Stimulated activated CD4-positive, alpha-beta T cell treated with anti-CD3 and anti-CD28 coated beads, TNF-alpha, amount 100 ng/mL, for 4 hours (primary cell): ENCODE measurements at regions not wholly inside any gene's neighbourhood (a gene's known extent, or its start where the extent isn't known, plus 50 kb on each side); places are given as distances from the start of the nearest gene placed in this dataset.

ENCODE experiments used
- DNase-seq, 3 experiments: peaks; one replicate each; pipeline ENCODE4 v3.0.0-alpha.2; 2020; ENCODE audit warnings: low read depth in 3 of 3

DNA sequence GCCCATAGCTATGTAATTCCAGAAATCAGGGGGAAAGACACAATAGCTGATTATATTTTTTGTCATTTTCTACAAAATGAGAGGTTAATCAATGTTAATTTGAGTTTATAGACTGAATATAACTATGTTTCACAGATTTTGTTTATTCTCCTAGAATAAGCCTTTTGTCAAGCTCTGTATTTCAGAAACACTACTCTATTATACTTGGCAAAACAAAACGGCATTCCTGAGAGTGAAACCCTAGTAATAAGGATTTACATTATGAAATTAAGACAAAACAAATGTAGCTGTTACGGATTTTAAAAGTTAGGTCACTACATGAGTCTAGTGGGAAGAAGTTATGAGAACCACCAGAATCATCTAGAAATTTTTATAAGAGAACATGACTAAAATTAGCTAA, 334.2 kb downstream of the KLF12 start:
- DNase-seq, result no peak

DNA sequence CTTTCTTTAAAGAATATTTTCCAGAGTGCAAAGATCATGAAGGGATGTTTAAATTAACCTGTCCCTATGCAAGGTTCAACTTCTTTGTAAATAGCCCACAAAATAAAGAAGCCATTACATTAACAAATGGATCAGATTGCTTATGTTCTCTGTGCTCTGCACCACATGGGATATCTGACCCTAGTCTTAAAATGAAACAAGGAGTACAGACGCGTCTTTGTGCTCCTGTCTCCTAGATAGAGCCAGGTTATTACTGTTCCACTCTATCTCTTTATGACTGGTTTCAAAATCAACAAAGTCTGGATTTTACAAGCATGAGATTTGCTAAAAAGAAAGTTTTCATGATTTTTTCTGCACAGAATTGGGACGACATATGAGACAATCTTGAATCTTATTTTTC, 339.4 kb downstream of the KLF12 start:
- no peak for DNase-seq

DNA sequence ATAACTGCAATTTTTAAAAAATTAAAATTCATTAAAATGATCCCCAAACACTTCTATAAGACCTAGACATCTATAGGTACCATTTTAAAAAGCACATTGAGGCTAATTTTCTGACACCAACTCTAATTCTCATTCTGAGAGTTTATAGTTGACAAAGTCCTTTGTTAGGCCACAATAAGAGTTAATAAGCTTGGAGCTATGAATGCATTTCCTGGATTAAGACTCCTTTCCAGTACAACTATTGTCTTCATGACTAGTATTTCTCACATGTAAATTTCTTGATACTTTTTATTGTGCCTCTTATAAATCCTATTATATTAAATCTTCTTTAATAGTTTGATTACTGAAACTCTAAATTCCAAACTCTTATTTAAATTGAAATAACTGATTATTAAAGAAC, 340.8 kb downstream of the KLF12 start:
- DNase-seq, result no peak

DNA sequence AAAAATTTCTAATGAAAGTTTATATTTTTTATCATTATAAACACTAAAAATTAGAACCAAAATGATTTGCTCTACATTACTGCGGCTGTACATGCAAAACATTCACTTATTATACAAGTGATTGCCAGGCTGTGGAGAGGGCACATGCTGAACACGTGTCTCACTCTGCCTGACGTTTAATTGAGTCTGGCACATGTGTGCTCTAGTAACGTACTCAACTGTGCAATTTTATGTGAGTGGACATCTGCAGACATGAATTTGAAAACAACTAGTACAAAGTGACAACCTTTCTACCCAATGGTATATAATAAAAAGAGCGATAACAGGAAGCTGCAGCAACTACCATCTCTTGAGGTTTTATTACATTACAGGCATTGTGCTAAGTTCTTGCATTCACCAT, 341.4 kb downstream of the KLF12 start:
- no peak for DNase-seq

DNA sequence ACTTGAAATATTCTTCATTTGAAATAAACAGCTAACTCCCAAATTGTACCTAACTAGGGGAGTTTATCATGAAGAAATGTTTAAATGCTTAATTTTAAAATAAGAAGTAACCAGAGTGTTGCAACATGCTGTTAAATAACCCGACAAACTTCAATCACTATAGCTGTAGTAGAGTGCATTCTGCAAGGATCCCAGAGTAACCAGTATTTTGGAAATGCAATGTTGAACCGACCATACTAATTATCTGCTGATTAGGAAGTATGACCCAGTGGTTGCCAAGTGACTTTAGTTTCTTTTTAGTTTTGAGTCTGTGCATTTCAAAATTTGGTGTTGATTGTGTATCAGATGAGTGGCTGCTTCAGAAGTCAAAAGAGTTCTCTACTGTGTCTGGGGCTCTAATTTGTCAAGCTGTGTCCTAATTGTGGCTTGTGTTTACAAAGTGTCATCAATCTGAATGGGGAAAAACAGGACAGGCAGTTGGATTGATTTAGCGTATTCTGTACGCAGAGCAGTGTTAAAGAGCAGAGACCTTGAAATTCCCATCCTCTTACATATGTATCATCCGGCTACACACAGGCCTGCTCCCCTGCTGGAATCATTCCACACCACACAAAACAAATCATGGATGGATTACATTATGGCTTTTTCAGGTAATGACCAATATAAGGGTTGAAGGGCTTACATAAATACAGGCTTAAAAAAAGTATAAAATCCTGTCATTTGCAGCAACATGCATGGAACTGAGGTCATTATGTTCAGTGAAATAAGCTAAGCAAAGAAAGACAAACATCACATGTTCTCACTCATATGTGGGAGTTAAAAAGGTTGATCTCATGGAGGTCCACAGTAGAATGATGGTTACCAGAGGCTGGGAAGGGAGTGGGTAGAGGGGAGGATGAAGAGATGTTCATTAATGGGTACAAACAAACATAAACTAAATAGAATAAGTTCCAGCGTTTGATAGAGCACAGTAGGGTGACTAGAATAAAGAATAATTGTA, 351.5 kb downstream of the KLF12 start:
- no peak for DNase-seq

DNA sequence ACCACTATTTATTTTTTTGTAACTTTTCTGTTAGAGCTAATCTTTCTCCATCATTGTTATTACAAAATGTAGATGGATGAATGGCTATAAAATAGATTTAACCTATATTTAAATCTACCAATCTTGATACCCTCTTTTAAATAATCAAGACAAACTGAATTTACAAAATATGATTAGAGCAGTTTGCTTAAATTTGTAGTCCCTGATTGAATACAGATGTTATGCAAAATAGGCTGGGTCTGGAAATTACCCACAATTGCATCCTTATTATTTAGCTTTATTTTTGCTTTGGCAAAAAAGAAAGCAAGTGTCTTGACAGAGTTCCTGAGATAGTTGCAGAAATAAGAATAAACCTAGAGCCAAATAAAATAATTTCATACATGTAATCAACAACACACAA, 352.8 kb downstream of the KLF12 start:
- DNase-seq, result no peak

DNA sequence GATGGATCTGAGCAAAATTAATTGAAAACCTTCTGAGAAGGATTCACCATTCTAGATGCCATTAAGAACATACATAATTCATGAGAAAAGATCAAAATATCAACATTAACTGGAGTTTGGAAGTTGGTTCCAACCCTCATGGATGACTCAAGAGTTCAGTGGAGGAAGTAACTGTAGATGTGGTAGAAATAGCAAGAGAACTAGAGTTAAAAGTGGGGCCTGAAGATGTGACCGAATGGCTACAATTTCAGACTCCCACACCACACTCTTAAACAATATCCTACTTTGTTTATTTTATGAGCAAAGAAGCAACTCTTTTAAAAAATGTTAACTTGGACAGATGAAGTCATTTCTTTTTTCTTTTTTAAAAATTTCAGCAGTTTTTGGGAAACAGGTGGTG, 354.3 kb downstream of the KLF12 start:
- DNase-seq, result no peak

DNA sequence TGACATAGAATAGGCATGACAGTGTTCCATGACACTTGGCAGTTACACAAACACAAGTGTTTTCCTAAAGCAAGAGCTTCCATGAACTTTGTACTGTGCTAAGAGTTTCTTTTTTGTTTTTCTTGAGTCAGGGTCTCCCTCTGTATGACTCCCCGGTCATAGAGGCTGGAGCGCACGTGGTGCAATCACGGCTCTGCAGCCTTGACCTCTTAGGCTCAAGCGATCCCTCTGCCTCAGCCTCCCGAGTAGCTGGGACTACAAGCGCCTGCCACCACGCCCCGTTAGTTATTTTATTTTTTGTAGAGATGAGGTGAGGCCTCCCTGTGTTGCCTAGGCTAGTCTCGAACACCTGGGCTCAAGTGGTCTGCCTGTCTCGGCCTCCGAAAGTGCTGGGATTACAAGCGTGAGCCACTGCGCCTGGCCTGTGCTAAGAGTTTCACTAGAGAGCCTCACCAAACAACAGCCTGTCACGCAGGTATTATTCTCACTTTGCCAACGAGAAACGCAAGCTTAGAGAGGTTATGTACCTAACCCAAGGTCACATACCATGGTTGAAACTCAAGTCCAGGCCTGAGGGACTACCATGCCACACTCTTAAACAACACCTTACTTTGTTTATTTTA, 355.9 kb downstream of the KLF12 start:
- DNase-seq, result no peak

DNA sequence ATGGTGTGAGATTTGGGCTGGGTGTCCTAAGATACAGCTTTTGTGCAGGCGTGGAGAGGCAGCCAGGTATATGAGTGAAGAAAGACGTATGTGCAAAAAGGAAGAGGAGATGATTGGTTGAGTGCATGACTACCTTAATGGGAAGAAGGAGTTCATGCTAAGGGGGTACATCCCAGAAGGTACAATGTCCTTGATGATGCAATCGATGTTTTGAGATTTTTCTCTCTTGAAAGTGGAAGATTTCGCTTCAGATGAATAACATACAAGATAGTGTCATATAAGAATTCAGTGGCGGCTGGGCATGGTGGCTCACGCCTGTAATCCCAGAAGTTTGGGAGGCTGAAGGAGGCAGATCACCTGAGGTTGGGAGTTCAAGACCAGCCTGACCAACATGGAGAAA, 357.1 kb downstream of the KLF12 start:
- no peak for DNase-seq

DNA sequence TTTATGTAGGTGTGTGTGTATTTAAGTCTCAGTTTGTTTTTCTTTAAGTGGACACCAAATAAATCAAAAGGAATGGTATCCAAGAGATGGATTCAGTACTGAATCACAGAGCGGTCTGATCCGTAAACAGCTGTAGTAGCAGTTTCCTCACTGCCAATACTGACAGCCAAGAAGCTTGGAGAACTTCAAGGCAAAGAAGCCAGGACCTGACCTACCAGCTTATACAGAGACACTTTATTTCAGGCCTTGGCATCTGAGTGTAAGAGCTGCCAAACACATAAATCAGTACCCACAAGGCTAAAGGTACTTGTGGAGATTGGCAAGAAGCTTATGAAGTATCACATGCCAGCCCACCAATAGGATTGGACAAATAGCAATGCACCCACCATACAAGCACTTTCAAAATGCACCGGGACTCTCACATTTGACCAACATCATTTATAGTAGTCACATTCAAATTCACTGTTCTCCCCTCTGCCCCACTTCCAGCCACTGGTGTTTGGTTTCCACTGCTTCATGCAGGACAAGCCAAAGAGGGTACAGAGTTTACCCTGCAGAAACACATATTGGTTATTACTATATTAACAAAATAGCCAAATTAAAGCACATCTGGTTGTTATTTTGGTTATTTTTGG, 357.9 kb downstream of the KLF12 start:
- DNase-seq, result no peak

DNA sequence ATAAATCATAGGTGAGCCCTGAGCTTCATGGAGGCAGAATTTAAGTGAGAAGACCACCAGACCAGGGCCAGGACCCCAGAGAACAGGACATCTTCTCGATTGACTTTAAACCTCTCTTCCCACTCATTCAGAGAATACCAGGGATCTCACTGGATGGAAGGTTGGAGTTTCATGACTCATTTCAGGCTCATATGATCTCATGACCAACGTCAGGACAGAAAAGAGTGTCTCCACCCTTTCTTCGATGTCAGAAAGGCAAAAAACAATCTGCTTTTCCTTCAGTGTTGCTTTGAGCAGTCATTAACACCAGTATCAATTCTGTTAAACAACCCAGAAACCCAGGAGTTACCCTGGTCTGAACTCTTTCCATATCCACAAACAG, 361.0 kb downstream of the KLF12 start:
- DNase-seq, result no peak

DNA sequence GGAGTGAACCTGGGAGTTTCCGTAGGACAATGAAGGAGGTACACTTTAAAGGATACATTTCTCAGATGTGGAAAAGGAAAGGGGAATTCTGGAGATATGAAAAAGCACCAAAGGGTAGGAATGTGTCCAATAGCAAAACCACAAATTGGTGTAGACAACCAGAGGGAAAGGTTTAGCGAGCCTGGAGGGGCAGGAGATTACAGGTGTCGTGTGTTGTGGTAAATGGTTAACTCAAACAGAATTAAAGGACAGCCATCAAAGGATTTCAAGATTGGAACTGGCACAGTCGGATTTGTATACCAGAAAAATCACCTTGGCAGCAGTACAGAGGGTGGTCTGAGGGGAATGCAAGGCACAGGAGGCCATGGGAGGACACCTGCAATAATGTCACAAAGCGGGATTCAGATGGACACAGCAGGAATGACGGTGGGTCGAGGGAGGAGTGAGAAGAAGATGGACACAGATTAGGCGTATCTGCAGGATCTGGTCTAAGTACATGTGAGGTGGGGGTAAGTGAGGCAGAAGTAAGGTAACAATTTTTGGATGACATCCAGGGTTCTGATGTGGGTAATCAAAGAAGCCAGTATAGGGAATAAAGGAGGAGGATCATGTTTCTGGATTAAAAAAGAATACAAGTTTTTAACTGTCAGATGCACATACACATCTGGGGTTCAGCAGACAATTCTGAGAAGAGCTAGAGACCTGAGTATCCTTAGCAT, 361.6 kb downstream of the KLF12 start:
- no peak for DNase-seq

DNA sequence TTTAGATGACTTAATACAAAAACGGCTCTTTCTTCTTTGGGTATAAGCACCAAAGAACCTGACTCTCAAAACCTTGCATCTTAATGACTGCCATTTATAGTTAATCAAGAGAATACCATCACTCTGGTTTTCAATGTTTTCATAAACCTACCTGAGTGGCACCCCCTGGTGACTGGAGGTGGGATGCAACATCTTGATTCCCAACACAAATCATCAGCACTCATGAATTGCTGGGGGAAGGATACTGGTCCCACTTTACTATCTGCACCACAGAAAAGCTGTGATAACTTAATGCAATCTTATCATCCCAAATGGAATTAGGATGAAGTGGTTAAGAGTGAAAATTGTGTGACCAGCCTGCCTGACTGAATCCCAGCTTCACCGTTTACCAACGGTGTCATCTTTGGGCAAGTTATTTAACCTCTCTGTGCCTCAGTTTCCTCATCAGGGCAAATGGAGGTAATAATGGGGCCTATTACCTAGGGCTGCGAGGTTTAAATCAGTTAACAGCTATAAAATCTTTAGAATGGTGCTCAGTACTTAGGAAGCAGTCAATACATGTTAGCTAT, 366.4 kb downstream of the KLF12 start:
- DNase-seq, result no peak

DNA sequence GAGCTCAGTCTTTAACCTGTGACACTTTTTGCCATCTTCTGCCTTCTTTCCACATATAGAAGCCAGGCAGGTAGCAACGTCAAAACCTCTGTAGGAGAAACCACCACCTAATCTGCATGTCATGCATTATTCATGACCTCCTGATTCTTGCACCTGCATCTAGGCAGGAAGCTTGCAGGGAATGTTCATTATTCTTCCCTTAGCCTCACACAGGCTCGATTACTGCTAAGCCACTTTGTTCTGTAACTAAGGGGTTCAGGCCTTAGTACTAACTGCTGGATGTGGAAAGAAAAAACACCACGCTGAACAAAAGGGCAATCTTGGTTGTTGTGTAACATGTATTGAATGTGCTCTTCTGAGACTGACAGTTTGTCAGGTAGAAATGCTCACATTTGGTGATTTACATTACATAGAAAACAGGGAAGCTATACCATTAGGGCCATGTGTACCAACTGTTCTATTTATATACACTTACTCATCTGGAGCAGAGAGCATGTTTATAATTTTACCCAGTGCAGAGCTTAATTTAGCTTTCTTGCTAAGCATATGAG, 366.9 kb downstream of the KLF12 start:
- DNase-seq, result no peak

DNA sequence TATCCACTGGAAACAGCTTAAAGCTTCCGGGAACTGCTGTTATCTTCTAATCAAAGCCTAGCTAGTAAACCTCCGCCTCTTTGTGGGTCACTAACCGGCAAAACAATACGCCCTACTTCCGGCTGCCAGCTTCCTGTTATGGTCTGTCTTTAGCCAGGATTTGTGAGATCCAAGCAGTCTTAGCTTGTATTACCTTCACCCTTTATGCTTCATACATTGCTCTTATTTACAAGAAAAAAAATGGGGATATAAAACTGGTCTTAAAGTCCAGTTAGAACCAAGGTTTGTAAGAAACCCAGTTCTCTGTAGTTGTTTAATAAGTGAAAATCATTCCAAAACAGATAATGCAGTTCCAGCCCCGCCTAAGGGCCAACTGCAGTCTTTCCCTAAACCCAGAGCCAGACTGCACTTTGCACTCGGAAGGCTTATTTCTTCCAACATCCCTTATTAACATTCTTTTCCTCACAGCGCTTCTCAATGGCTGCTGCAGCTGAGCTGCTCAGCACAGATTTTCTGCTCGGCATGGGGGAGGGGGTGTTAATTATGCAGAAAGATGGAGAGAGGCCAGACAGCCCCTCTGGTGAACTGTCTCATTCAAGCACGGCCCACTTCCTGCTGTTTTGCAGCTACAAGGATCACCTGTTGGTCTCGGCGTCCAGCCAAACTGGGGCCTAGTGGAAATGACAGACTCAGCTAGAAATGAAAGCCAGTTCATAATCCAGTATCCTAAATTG, 368.4 kb downstream of the KLF12 start:
- DNase-seq, result peak; percentile 9 to 65 (median 32)

DNA sequence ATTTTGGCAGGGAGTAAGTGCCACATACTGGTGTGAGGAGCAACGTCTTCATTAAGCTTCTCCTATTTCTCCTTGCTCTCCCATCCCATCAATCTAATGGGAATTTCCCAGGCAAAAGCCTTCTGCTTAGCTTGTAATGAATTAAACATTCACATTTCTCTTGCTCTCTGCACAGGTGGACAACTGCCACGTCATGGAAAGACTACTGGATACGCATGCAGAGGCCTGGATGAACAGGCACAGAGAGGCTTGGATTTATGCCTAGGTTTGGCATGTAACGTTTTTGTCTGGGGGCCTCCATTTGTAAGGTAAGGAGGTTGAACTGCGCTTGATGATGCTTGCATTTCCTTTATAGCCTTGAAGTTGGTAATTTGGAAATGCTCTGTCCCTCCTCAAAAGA, 374.8 kb downstream of the KLF12 start:
- DNase-seq, result no peak

DNA sequence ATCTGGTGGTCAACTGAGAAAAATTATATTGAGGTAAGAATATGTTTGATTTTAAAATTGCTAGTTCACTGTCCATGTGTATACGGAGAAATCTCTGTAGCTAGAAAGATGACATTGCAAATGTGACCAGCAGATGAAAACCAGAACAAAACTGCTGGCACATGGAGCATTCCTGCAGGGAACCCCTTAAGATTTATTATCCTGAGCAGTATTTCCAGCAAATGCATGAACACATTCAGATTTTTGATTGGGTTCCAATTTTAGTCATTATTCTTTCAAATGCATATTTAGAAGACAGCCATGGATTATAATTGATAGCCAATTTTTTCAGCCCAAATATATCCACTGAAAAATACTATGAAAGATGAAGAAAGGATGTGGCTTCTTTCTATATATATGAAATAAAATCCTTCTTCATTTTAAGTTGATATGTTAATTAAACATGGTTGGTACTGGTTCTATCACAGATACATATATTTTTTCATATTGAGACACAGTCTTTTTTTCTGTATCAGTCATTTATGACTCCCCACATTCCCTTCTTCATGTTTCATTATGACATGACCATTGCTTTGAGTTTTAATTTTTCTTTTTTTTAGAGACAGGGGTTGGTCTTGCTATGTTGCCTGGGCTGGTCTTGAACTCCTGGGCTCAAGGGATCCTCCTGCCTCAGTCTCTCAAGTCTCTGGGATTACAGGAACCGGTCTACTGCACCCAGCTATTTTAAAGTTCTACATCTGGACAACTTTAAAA, 376.5 kb downstream of the KLF12 start:
- DNase-seq, result no peak

DNA sequence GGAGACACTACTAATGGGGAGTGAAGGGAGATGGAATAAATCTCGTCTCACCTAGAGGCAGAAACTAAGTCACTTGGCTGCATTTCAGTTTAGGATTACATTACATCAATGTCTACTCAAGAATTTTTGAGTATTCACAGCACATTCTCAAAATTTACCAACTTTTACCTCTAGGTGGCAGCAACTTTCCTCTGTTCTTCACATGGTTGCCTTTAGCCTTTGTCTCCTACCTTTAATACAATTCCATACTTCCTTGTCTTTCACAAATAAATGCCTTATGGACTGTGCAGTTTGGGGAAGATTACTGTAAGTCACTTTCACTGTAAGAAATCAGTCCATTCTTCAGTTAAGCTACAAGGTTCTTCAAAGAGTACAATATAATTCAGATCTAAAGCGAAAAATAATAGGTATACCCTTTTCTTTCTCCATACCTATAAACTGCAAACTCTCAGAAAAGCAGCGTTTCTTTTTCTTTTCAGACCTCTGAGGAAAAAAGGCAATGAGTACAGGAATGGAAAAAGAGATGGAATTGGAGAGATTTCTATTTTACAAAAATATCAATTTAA, 379.4 kb downstream of the KLF12 start:
- DNase-seq, result no peak

DNA sequence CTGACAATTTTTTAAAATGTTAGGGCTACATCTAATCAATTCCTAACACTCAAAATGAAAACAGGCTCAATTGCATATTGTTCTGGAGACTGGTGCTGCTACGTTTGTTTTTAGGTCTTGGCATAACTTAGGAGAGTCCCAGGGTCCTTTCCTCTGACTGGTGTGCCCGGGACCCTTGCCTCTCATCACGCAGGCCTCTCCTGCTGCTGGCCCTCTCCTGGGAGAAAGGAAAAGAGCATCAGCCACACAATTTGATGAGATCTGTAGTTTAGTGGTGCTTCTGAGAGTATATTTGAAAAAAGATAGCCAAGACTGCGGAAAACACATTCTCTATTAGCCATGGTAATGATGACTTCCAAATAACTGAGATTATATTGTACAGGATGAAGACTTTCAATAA, 380.0 kb downstream of the KLF12 start:
- no peak for DNase-seq

DNA sequence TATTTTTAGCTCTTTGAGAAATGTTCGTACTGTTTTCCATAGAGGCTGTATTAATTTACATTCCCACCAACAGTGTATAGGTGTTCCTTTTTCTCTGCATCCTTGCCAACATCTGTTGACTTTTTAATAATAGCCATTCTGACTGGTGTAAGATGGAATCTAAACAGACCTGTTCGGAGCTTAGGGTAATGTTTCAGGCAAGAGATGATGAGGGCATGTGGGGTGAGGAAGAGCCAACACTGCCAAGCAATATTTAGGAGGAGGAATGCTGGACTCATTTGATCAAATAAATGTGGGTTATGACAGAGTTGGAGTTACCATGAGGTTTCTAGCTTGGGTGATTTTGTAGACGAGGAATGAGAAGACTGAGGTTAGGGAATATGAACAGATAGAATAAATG, 382.9 kb downstream of the KLF12 start:
- DNase-seq, result no peak
